GM12878 (cell line): ENCODE measurements at regions not wholly inside any gene's neighbourhood (a gene's known extent, or its start where the extent isn't known, plus 50 kb on each side); places are given as distances from the start of the nearest gene placed in this dataset.

Experiments used
- ATAC-seq: fragments of 200-7000 bp; cut with Tn5 transposase; 3 replicates; pipeline ENCODE4 v1.9.1; 2020; ENCODE audit warnings: mild to moderate bottlenecking, moderate library complexity
- BruUV-seq: library from RNA; stranded (reverse); fragments of 400-500 nt; replicated peaks from 2 replicates; lab custom pipeline; 2021; lab: Mats Ljungman, UMichigan
- CTCF ChIA-PET: fragments of 300-600 bp; sonication (Branson Sonifier 250); formaldehyde crosslinking; extraction: SDS; loops from one replicate; lab custom pipeline; 2021; ENCODE audit warnings: inconsistent platforms; lab: Yijun Ruan, JAX
- POLR2A ChIA-PET: fragments of 350-600 bp; formaldehyde crosslinking; extraction: SDS; loops from one replicate; lab custom pipeline; 2021; ENCODE audit warnings: inconsistent platforms; lab: Charles Lee
- RAD21 ChIA-PET: fragments of 300-600 bp; sonication (Branson Sonifier 250); formaldehyde crosslinking; loops from one replicate; lab custom pipeline; 2023; ENCODE audit warnings: antibody characterized with exemption; ENCODE audit not compliant: unreplicated experiment; lab: Charles Lee
- SMC1A ChIA-PET: fragments of 300-600 bp; sonication (Branson Sonifier 250); formaldehyde crosslinking; loops from one replicate; lab custom pipeline; 2023; ENCODE audit not compliant: unreplicated experiment, uncharacterized antibody; lab: Charles Lee
- DNase-seq: peaks from one replicate; pipeline ENCODE4 v3.0.0-alpha.2; 2011; ENCODE audit warnings: low read depth, low spot score
- FAIRE-seq: peaks from 3 replicates; lab custom pipeline; 2011; peaks lifted over from hg19 to GRCh38; lab: Jason Lieb, UNC
- H2AFZ ChIP-seq: 2 replicates; pipeline ENCODE4 v1.6.0; 2011; ENCODE audit warnings: low read depth, low read length, control low read depth; ENCODE audit not compliant: control insufficient read depth
- H3K27ac ChIP-seq: 2 replicates; pipeline ENCODE4 v1.5.1; 2011; ENCODE audit warnings: control low read depth; ENCODE audit not compliant: control insufficient read depth, insufficient read depth
- H3K27me3 ChIP-seq, 2 experiments: replicated peaks in 1 of 2; 2 replicates each; pipeline versions ENCODE4 v1.6.0 to v1.6.1; 2011; ENCODE audit warnings: low read length in 1 of 2; ENCODE audit not compliant: control insufficient read depth in 2 of 2, insufficient read depth in 2 of 2
- H3K36me3 ChIP-seq, 2 experiments: 2 replicates each; pipeline ENCODE4 v1.5.1; 2011; ENCODE audit warnings: low read length in 1 of 2; ENCODE audit not compliant: control insufficient read depth in 2 of 2, insufficient read depth in 2 of 2
- H3K4me1 ChIP-seq: 2 replicates; pipeline ENCODE4 v1.6.1; 2011; ENCODE audit warnings: mild to moderate bottlenecking, low read length, moderate library complexity, mixed read lengths; ENCODE audit not compliant: control insufficient read depth, insufficient read depth
- H3K4me2 ChIP-seq: 2 replicates; pipeline ENCODE4 v1.6.0; 2011; ENCODE audit warnings: control low read depth; ENCODE audit not compliant: control insufficient read depth, insufficient read depth
- H3K4me3 ChIP-seq: fragments of 200-600 bp; sonication (generic); 2 replicates; pipeline ENCODE4 v1.5.1; 2016
- H3K79me2 ChIP-seq: 2 replicates; pipeline ENCODE4 v1.6.0; 2011; ENCODE audit warnings: low read length; ENCODE audit not compliant: control insufficient read depth, insufficient read depth
- H3K9ac ChIP-seq: 2 replicates; pipeline ENCODE4 v1.8.0; 2011; ENCODE audit warnings: low read length, control low read depth, mixed read lengths; ENCODE audit not compliant: control insufficient read depth, insufficient read depth
- H3K9me3 ChIP-seq: replicated peaks from 3 replicates; pipeline ENCODE4 v1.5.1; 2011; ENCODE audit warnings: mild to moderate bottlenecking, low read length; ENCODE audit not compliant: control insufficient read depth, insufficient read depth
- H4K20me1 ChIP-seq: 2 replicates; pipeline ENCODE4 v1.6.0; 2011; ENCODE audit not compliant: control insufficient read depth, insufficient read depth
- BHLHE40 ChIP-seq, 2 experiments: fragments of 450-650 bp in 1 of 2; IDR thresholded peaks; 2 replicates each; pipeline ENCODE4 v1.6.1; 2011 to 2017; ENCODE audit warnings: low read depth in 2 of 2, borderline replicate concordance in 1 of 2, improper control_type of control experiment in 1 of 2, low read length in 1 of 2, mild to moderate bottlenecking in 1 of 2
- ELK1 ChIP-seq: IDR thresholded peaks from 2 replicates; pipeline ENCODE4 v1.6.1; 2012; ENCODE audit warnings: low read depth, low read length, improper control_type of control experiment
- EZH2 ChIP-seq: IDR thresholded peaks from 2 replicates; pipeline ENCODE4 v1.6.1; 2012; ENCODE audit warnings: low read depth, mild to moderate bottlenecking, control low read depth, inconsistent platforms, low read length, borderline replicate concordance; ENCODE audit not compliant: control insufficient read depth
- GABPA ChIP-seq: IDR thresholded peaks from 2 replicates; pipeline ENCODE4 v1.6.1; 2014; ENCODE audit warnings: antibody characterized with exemption, low read depth, mild to moderate bottlenecking, inconsistent platforms
- HDGF ChIP-seq: fragments of 450-650 bp; IDR thresholded peaks from 2 replicates; pipeline ENCODE4 v1.6.1; 2016; ENCODE audit warnings: antibody characterized with exemption
- HSF1 ChIP-seq: fragments of 150-350 bp; IDR thresholded peaks from 2 replicates; pipeline ENCODE4 v1.6.1; 2014; ENCODE audit warnings: mild to moderate bottlenecking, low read depth, low read length
- MEF2A ChIP-seq: IDR thresholded peaks from 2 replicates; pipeline ENCODE4 v1.6.1; 2011; ENCODE audit warnings: low read depth, mild to moderate bottlenecking, low read length, moderate library complexity; ENCODE audit not compliant: insufficient read depth
- NR2F1 ChIP-seq: fragments of 450-650 bp; conservative IDR thresholded peaks from 2 replicates; pipeline ENCODE4 v1.6.1; 2017; ENCODE audit warnings: mild to moderate bottlenecking
- RAD51 ChIP-seq: fragments of 450-650 bp; IDR thresholded peaks from 2 replicates; pipeline ENCODE4 v1.6.1; 2016; ENCODE audit warnings: moderate library complexity, mild to moderate bottlenecking, inconsistent platforms
- RUNX3 ChIP-seq: IDR thresholded peaks from 2 replicates; pipeline ENCODE4 v1.6.1; 2012; ENCODE audit warnings: low read length, inconsistent platforms
- SPI1 ChIP-seq: IDR thresholded peaks from 2 replicates; pipeline ENCODE4 v1.6.1; 2011; ENCODE audit warnings: low read depth, mild to moderate bottlenecking, low read length, moderate library complexity, borderline replicate concordance; ENCODE audit not compliant: insufficient read depth
- TBL1XR1 ChIP-seq: IDR thresholded peaks from 2 replicates; pipeline ENCODE4 v1.6.1; 2012; ENCODE audit warnings: low read depth, low read length, improper control_type of control experiment
- ZBED1 ChIP-seq: IDR thresholded peaks from 2 replicates; pipeline ENCODE4 v1.6.1; 2016; ENCODE audit warnings: borderline replicate concordance
- ZNF217 ChIP-seq: fragments of 450-650 bp; IDR thresholded peaks from 2 replicates; pipeline ENCODE4 v1.6.1; 2017; ENCODE audit warnings: antibody characterized with exemption, mild to moderate bottlenecking
- WGBS: methylation state at CpG from one replicate; pipeline ENCODE4 v1.1.6; 2016; ENCODE audit warnings: low lambda C conversion rate; ENCODE audit not compliant: insufficient replicate concordance, insufficient coverage; ENCODE audit errors: missing lambda C conversion rate; 5-methylcytosine and 5-hydroxymethylcytosine counted together
- in situ Hi-C: fragments of 300-500 bp; cut with MboI; formaldehyde crosslinking; loops from 9 replicates; pipeline ENCODE4 v1.14.3; 2018; ENCODE audit warnings: mixed read lengths
- intact Hi-C: fragments of 100-400 bp; cut with micrococcal nuclease; formaldehyde crosslinking; loops from one replicate; pipeline ENCODE4 v1.14.2; 2022; ENCODE audit not compliant: unreplicated experiment
- TF ChIP-seq, protein P1 (sequence below): fragments of 450-650 bp; formaldehyde crosslinking; IDR thresholded peaks from 2 replicates; pipeline ENCODE4 v1.5.0; 2022; ENCODE audit warnings: mild to moderate bottlenecking, missing genetic modification characterization

- DNase-seq = no peak
- no peak for TF ChIP-seq SPI1
- TF ChIP-seq HSF1 = no peak
- peak; percentile 72; the same call in 1 of the 2 replicates for TF ChIP-seq MEF2A
- TF ChIP-seq BHLHE40 (IDR thresholded peaks at IDR 0.05; ENCODE audit: borderline replicate concordance in 1 of 2, low read depth in 2 of 2, low read length in 1 of 2) = peak; percentile 53 to 66; a peak in 1 of 4 replicates
- TF ChIP-seq EZH2 = no peak
- 0 out of 2 replicates have a peak, but pooled peaks have one; percentile 36 for TF ChIP-seq ZNF217
- peak; percentile 70 for TF ChIP-seq RUNX3
- 0 out of 2 replicates have a peak, but pooled peaks have one; percentile 15 for TF ChIP-seq NR2F1
- TF ChIP-seq, protein P1, sequence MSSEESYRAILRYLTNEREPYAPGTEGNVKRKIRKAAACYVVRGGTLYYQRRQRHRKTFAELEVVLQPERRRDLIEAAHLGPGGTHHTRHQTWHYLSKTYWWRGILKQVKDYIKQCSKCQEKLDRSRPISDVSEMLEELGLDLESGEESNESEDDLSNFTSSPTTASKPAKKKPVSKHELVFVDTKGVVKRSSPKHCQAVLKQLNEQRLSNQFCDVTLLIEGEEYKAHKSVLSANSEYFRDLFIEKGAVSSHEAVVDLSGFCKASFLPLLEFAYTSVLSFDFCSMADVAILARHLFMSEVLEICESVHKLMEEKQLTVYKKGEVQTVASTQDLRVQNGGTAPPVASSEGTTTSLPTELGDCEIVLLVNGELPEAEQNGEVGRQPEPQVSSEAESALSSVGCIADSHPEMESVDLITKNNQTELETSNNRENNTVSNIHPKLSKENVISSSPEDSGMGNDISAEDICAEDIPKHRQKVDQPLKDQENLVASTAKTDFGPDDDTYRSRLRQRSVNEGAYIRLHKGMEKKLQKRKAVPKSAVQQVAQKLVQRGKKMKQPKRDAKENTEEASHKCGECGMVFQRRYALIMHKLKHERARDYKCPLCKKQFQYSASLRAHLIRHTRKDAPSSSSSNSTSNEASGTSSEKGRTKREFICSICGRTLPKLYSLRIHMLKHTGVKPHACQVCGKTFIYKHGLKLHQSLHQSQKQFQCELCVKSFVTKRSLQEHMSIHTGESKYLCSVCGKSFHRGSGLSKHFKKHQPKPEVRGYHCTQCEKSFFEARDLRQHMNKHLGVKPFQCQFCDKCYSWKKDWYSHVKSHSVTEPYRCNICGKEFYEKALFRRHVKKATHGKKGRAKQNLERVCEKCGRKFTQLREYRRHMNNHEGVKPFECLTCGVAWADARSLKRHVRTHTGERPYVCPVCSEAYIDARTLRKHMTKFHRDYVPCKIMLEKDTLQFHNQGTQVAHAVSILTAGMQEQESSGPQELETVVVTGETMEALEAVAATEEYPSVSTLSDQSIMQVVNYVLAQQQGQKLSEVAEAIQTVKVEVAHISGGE (CRISPR knock-in tag) = no peak
- TF ChIP-seq HDGF = no peak
- TF ChIP-seq RAD51 = peak; percentile 63; the same call in 1 of the 2 replicates
- TF ChIP-seq ZBED1 = no peak
- no peak for TF ChIP-seq GABPA
- no peak for TF ChIP-seq TBL1XR1
- no peak for TF ChIP-seq ELK1
Observed at GRCh38 chr13:106372199-106373155, 163.0 kb downstream of the EFNB2 start.

More at GRCh38 chr13:106372199-106373155, 163.0 kb downstream of the EFNB2 start:
- Histone ChIP-seq H3K27me3 (no peaks in the 10 kb centered on the region), H3K4me3 (no peak overlapping the region), H4K20me1 (no peaks in the 10 kb centered on the region), H3K4me1 (peaks cover 9% of the 10 kb centered on the region; the same call in 1 of the 2 replicates), H2AFZ (peak overlapping the region; percentile 7; the same call in 1 of the 2 replicates), H3K4me2 (0 out of 2 replicates have a peak overlapping the region, but pooled peaks have one; percentile 22), H3K36me3 (no peaks in the 10 kb centered on the region), H3K79me2 (no peaks in the 10 kb centered on the region), H3K9ac (no peak overlapping the region), H3K9me3 (no peaks in the 10 kb centered on the region; the same call in 2 of the 3 replicates), H3K27ac (no peak overlapping the region)
- ChIA-PET SMC1A (interaction anchor here (0.6 to 4.0 kb wide), 8 partner anchors 10 to 287 kb away, joined by 3 to 22 read pairs (median 4); no protein-coding TSS in a partner anchor), POLR2A (no interaction called here), RAD21 (interaction anchor here (0.8 to 1.0 kb wide), 3 partner anchors 22 to 29 kb away, joined by 3 read pairs; no protein-coding TSS in a partner anchor), CTCF (interaction anchor here (0.7 kb wide), 2 partner anchors 31 to 523 kb away, joined by 3 read pairs; no protein-coding TSS in a partner anchor)
- ATAC-seq (peak; percentile 58), FAIRE-seq (no peak)
- in situ Hi-C loops = no loop called here
- 13% methylated on average over 7 of the region's 7 CpGs for WGBS
- intact Hi-C loops = loop anchor here (10.0 kb wide), 1 partner anchor 162 kb away; the partner anchor contains the start of gene EFNB2
- TSS peak; percentile 69 for BruUV-seq
